ENCODE measurements at regions not wholly inside any gene's neighbourhood (a gene's known extent, or its start where the extent isn't known, plus 50 kb on each side); places are given as distances from the start of the nearest gene placed in this dataset.

GRCh38 chr3:181330821-181331563, 341.5 kb upstream of the DNAJC19 start:
- Histone ChIP-seq H2AFZ (ENCODE audit: low read depth, low read length) (no peak overlapping the region), H3K4me3 (ENCODE audit: low read depth in 1 of 2, low read length in 2 of 2) (no peak overlapping the region), H3K9ac (ENCODE audit: low read depth, low read length) (no peak overlapping the region), H3K4me2 (ENCODE audit: insufficient read depth, low read length) (no peak overlapping the region), H3K9me3 (ENCODE audit: insufficient read depth, low read length, severe bottlenecking) (no peaks in the 10 kb centered on the region), H3K36me3 (ENCODE audit: insufficient read depth, low read length) (no peaks in the 10 kb centered on the region), H3K27me3 (ENCODE audit: insufficient read depth, low read length, poor library complexity) (no peaks in the 10 kb centered on the region), H3K4me1 (ENCODE audit: insufficient read depth, low read length) (no peaks in the 10 kb centered on the region), H3K27ac (ENCODE audit: low read length) (no peak overlapping the region), H4K20me1 (ENCODE audit: insufficient read depth, low read length) (no peaks in the 10 kb centered on the region), H3K79me2 (ENCODE audit: insufficient read depth, low read length) (no peaks in the 10 kb centered on the region)
- no peak for DNase-seq
- ATAC-seq (ENCODE audit: insufficient read depth, low read depth): no peak
- TF ChIP-seq CTCF (IDR thresholded peaks at IDR 0.05; ENCODE audit: borderline replicate concordance, extremely low read depth, low read length, poor library complexity, severe bottlenecking) (no peak), EZH2 (IDR thresholded peaks at IDR 0.05; ENCODE audit: borderline replicate concordance, low read depth, low read length, severe bottlenecking) (no peak)

- no peak overlapping the region for H3K27ac ChIP-seq (ENCODE audit: low read length)
- no peaks in the 10 kb centered on the region for H3K9me3 ChIP-seq (ENCODE audit: insufficient read depth, low read length, severe bottlenecking)
- H3K79me2 ChIP-seq (ENCODE audit: insufficient read depth, low read length): no peaks in the 10 kb centered on the region
- TF ChIP-seq CTCF (IDR thresholded peaks at IDR 0.05; ENCODE audit: borderline replicate concordance, extremely low read depth, low read length, poor library complexity, severe bottlenecking): no peak
- TF ChIP-seq EZH2 (IDR thresholded peaks at IDR 0.05; ENCODE audit: borderline replicate concordance, low read depth, low read length, severe bottlenecking): no peak
- ATAC-seq (ENCODE audit: insufficient read depth, low read depth) (no peak), DNase-seq (no peak)
- H2AFZ ChIP-seq (ENCODE audit: low read depth, low read length): no peak overlapping the region
- no peaks in the 10 kb centered on the region for H4K20me1 ChIP-seq (ENCODE audit: insufficient read depth, low read length)
- no peak overlapping the region for H3K4me3 ChIP-seq (ENCODE audit: low read depth in 1 of 2, low read length in 2 of 2)
- no peak overlapping the region for H3K9ac ChIP-seq (ENCODE audit: low read depth, low read length)
- H3K27me3 ChIP-seq (ENCODE audit: insufficient read depth, low read length, poor library complexity): no peaks in the 10 kb centered on the region
- no peaks in the 10 kb centered on the region for H3K4me1 ChIP-seq (ENCODE audit: insufficient read depth, low read length)
- no peak overlapping the region for H3K4me2 ChIP-seq (ENCODE audit: insufficient read depth, low read length)
- no peaks in the 10 kb centered on the region for H3K36me3 ChIP-seq (ENCODE audit: insufficient read depth, low read length)
These were observed 340.7 kb upstream of the DNAJC19 start for GRCh38 chr3:181330257-181330656.

- no peaks in the 10 kb centered on the region for H3K79me2 ChIP-seq (ENCODE audit: insufficient read depth, low read length)
- no peak overlapping the region for H3K4me3 ChIP-seq (ENCODE audit: low read depth in 1 of 2, low read length in 2 of 2)
- no peaks in the 10 kb centered on the region for H3K36me3 ChIP-seq (ENCODE audit: insufficient read depth, low read length)
- H3K9ac ChIP-seq (ENCODE audit: low read depth, low read length): no peak overlapping the region
- H3K4me1 ChIP-seq (ENCODE audit: insufficient read depth, low read length): no peaks in the 10 kb centered on the region
- no peak overlapping the region for H3K27ac ChIP-seq (ENCODE audit: low read length)
- DNase-seq (no peak), ATAC-seq (ENCODE audit: insufficient read depth, low read depth) (no peak)
- H2AFZ ChIP-seq (ENCODE audit: low read depth, low read length): no peak overlapping the region
- no peak for TF ChIP-seq CTCF (IDR thresholded peaks at IDR 0.05; ENCODE audit: borderline replicate concordance, extremely low read depth, low read length, poor library complexity, severe bottlenecking)
- TF ChIP-seq EZH2 (IDR thresholded peaks at IDR 0.05; ENCODE audit: borderline replicate concordance, low read depth, low read length, severe bottlenecking): no peak
- no peaks in the 10 kb centered on the region for H4K20me1 ChIP-seq (ENCODE audit: insufficient read depth, low read length)
- no peaks in the 10 kb centered on the region for H3K27me3 ChIP-seq (ENCODE audit: insufficient read depth, low read length, poor library complexity)
- H3K9me3 ChIP-seq (ENCODE audit: insufficient read depth, low read length, severe bottlenecking): no peaks in the 10 kb centered on the region
- no peak overlapping the region for H3K4me2 ChIP-seq (ENCODE audit: insufficient read depth, low read length)
These were observed 339.5 kb upstream of the DNAJC19 start for GRCh38 chr3:181329024-181329423.
